K562 (cell line): ENCODE measurements at regions not wholly inside any gene's neighbourhood (a gene's known extent, or its start where the extent isn't known, plus 50 kb on each side); places are given as distances from the start of the nearest gene placed in this dataset.

Experiments
- ATAC-seq: fragments of 200-7000 bp; cut with Tn5 transposase; 3 replicates; pipeline ENCODE4 v1.9.1; 2020; ENCODE audit warnings: moderate library complexity
- BruUV-seq: library from RNA; stranded (reverse); fragments of 400-500 nt; replicated peaks from 2 replicates; lab custom pipeline; 2021; lab: Mats Ljungman, UMichigan
- CTCF ChIA-PET: fragments of 300-600 bp; formaldehyde crosslinking; extraction: SDS; loops from one replicate; lab custom pipeline; 2021; ENCODE audit warnings: low intra/inter-chr PET ratio; lab: Yijun Ruan, JAX
- POLR2A ChIA-PET: fragments of 300-600, 350-650 bp; sonication (Branson Sonifier 250); formaldehyde crosslinking; extraction: SDS; loops from one replicate; lab custom pipeline; 2021; ENCODE audit warnings: antibody characterized with exemption, inconsistent platforms; lab: Yijun Ruan, JAX
- DNase-seq, 4 experiments: peaks; one replicate each; pipeline versions ENCODE4 v3.0.0 to v3.0.0-alpha.2; 2011 to 2018; ENCODE audit warnings: low spot score in 3 of 4, mixed read lengths in 3 of 4; ENCODE audit errors: extremely low read depth in 1 of 4
- FAIRE-seq: peaks from 2 replicates; lab custom pipeline; 2011; peaks lifted over from hg19 to GRCh38; lab: Jason Lieb, UNC
- H2AFZ ChIP-seq: 2 replicates; pipeline ENCODE4 v1.6.0; 2011; ENCODE audit warnings: low read depth, low read length, control low read depth, inconsistent platforms
- H3K27ac ChIP-seq: fragments of 200-600 bp; 3 replicates; pipeline ENCODE4 v1.8.0; 2011; ENCODE audit warnings: low read depth, mild to moderate bottlenecking, control low read depth, inconsistent platforms, low read length, moderate library complexity, mixed read lengths; ENCODE audit errors: extremely low read depth
- H3K27me3 ChIP-seq, 2 experiments: fragments of 300-600 bp in 1 of 2; 2 replicates in 1 of 2; 3 replicates in 1 of 2; pipeline versions ENCODE4 v1.6.0 to v1.8.0; 2011; ENCODE audit warnings: inconsistent platforms in 2 of 2, low read length in 2 of 2, mild to moderate bottlenecking in 1 of 2, mixed read lengths in 1 of 2, moderate library complexity in 1 of 2; ENCODE audit not compliant: control insufficient read depth in 2 of 2, insufficient read depth in 2 of 2
- H3K36me3 ChIP-seq: fragments of 300-600 bp; 3 replicates; pipeline ENCODE4 v1.8.0; 2011; ENCODE audit warnings: mild to moderate bottlenecking, low read length, inconsistent platforms; ENCODE audit not compliant: control insufficient read depth, insufficient read depth
- H3K4me1 ChIP-seq, 2 experiments: fragments of 200-600 bp in 1 of 2; replicated peaks in 1 of 2; 2 replicates in 1 of 2; 3 replicates in 1 of 2; pipeline versions ENCODE4 v1.5.1 to v1.8.0; 2011; ENCODE audit warnings: inconsistent platforms in 2 of 2, low read length in 2 of 2, mild to moderate bottlenecking in 1 of 2, mixed read lengths in 1 of 2, moderate library complexity in 1 of 2; ENCODE audit not compliant: control insufficient read depth in 2 of 2, insufficient read depth in 2 of 2
- H3K4me2 ChIP-seq: 2 replicates; pipeline ENCODE4 v1.6.1; 2011; ENCODE audit warnings: low read length, control low read depth, inconsistent platforms, mixed read lengths; ENCODE audit not compliant: insufficient read depth
- H3K4me3 ChIP-seq: fragments of 200-600 bp; sonication (generic), shearing (Covaris generic); 2 replicates; pipeline ENCODE4 v1.5.1; 2016; ENCODE audit warnings: control low read depth, inconsistent platforms
- H3K79me2 ChIP-seq: fragments of 200-600 bp; 3 replicates; pipeline ENCODE4 v1.8.0; 2011; ENCODE audit warnings: low read length, inconsistent platforms; ENCODE audit not compliant: control insufficient read depth, insufficient read depth
- H3K9ac ChIP-seq, 2 experiments: 2 replicates each; pipeline versions ENCODE4 v1.6.0 to v1.6.1; 2011; ENCODE audit warnings: low read depth in 2 of 2, low read length in 2 of 2, control low read depth in 1 of 2, inconsistent platforms in 1 of 2, mild to moderate bottlenecking in 1 of 2, mixed read lengths in 1 of 2; ENCODE audit not compliant: insufficient read depth in 1 of 2
- H3K9me1 ChIP-seq: one replicate; pipeline ENCODE4 v1.6.0; 2011; ENCODE audit warnings: inconsistent platforms, mild to moderate bottlenecking, low read length, moderate library complexity; ENCODE audit not compliant: control insufficient read depth, insufficient read depth
- H3K9me3 ChIP-seq: replicated peaks from 2 replicates; pipeline ENCODE4 v1.5.1; 2011; ENCODE audit warnings: low read depth, low read length, inconsistent platforms; ENCODE audit not compliant: control insufficient read depth, insufficient read depth
- H4K20me1 ChIP-seq: replicated peaks from 2 replicates; pipeline ENCODE4 v1.6.1; 2011; ENCODE audit warnings: low read length, inconsistent platforms, mixed read lengths; ENCODE audit not compliant: control insufficient read depth, insufficient read depth
- KAT8 ChIP-seq: fragments of 450-650 bp; IDR thresholded peaks from 2 replicates; pipeline ENCODE4 v1.6.1; 2016; ENCODE audit warnings: low read depth, mild to moderate bottlenecking
- NR2C1 ChIP-seq, 2 experiments: fragments of 450-650 bp; IDR thresholded peaks; 2 replicates each; pipeline ENCODE4 v1.6.1; 2017; ENCODE audit warnings: mild to moderate bottlenecking in 2 of 2, antibody characterized with exemption in 1 of 2, inconsistent platforms in 1 of 2, missing compliant biosample characterization in 1 of 2, missing genetic modification characterization in 1 of 2
- NR2F6 ChIP-seq: fragments of 450-650 bp; formaldehyde crosslinking; IDR thresholded peaks from 2 replicates; pipeline ENCODE4 v1.4.0; 2020; ENCODE audit warnings: mild to moderate bottlenecking
- NR3C1 ChIP-seq: sonication (generic); formaldehyde crosslinking; IDR thresholded peaks from 2 replicates; pipeline ENCODE4 v1.8.1; 2022; ENCODE audit warnings: missing genetic modification reagents
- POLR3A ChIP-seq: IDR thresholded peaks from 2 replicates; pipeline ENCODE4 v1.6.1; 2011; ENCODE audit warnings: borderline replicate concordance, mild to moderate bottlenecking, moderate library complexity; ENCODE audit not compliant: insufficient read length, insufficient read depth; ENCODE audit errors: extremely low read depth
- RBFOX2 ChIP-seq: fragments of 200-400 bp; formaldehyde crosslinking; IDR thresholded peaks from 2 replicates; pipeline ENCODE4 v1.6.1; 2017; ENCODE audit warnings: low read depth, mild to moderate bottlenecking, low read length, moderate library complexity
- TCFL5 ChIP-seq: fragments of 250-450 bp; sonication (Bioruptor Pico); conservative IDR thresholded peaks from 2 replicates; pipeline ENCODE4 v1.6.1; 2021; ENCODE audit warnings: mild to moderate bottlenecking, moderate library complexity, matching md5 sums
- THAP12 ChIP-seq: fragments of 250-450 bp; sonication (Bioruptor Pico); IDR thresholded peaks from 2 replicates; pipeline ENCODE4 v1.9.0; 2021; ENCODE audit warnings: mild to moderate bottlenecking, inconsistent platforms
- ZNF12 ChIP-seq: sonication (generic); formaldehyde crosslinking; IDR thresholded peaks from 2 replicates; pipeline ENCODE4 v1.4.0; 2020; ENCODE audit warnings: mild to moderate bottlenecking, missing genetic modification reagents
- ZNF146 ChIP-seq: IDR thresholded peaks from one replicate; pipeline ENCODE4 v1.6.1; 2018; ENCODE audit warnings: missing compliant biosample characterization; ENCODE audit not compliant: unreplicated experiment
- WGBS: fragments of 100-300 bp; shearing (Covaris generic); methylation state at CpG from one replicate; pipeline ENCODE4 v1.1.6; 2016; ENCODE audit warnings: low coverage, mixed read lengths; ENCODE audit not compliant: insufficient coverage; ENCODE audit errors: missing lambda C conversion rate; 5-methylcytosine and 5-hydroxymethylcytosine counted together
- in situ Hi-C: fragments of 300-500 bp; cut with MboI; formaldehyde crosslinking; loops from 4 replicates; pipeline ENCODE4 v1.15.0; 2018; ENCODE audit warnings: inconsistent platforms, mixed read lengths
- intact Hi-C: fragments of 100-400 bp; cut with micrococcal nuclease; formaldehyde crosslinking; loops from 2 replicates; pipeline ENCODE4 v1.14.2; 2022
- TF ChIP-seq, protein P1 (sequence below), 2 experiments: IDR thresholded peaks; 2 replicates each; pipeline ENCODE4 v1.6.1; 2012; ENCODE audit warnings: improper control_type of control experiment in 2 of 2, low read depth in 2 of 2, low read length in 2 of 2, borderline replicate concordance in 1 of 2

DNA sequence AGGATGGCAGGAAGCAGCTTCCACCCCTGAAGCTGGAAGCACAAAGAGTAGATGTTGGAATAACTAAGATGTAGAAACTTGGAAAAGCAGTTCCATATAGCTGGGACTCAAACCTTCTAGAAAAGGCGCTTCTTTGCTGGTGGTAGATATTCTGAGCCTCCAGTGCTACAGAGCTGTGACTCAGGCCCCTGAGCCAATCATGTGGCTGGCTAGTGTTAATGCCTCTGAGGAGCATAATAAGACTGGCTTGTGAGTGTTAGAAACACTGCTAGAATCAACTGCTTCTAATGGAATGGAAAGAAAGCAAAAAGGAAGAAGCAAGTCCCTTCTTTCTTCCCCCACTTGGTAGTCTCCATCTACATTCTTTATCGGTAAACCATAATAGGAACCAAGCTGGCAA lies 234.2 kb upstream of the DMAC1 start:
- TF ChIP-seq POLR3A (no peak), KAT8 (no peak), THAP12 (CRISPR knock-in tag) (no peak), NR2F6 (CRISPR knock-in tag) (no peak), TCFL5 (CRISPR knock-in tag) (no peak), ZNF12 (CRISPR knock-in tag) (no peak), ZNF146 (CRISPR knock-in tag) (no peak), RBFOX2 (no peak), NR3C1 (no peak), NR2C1 (IDR thresholded peaks at IDR 0.05) (no peak), NR2C1 (tag; IDR thresholded peaks at IDR 0.05) (no peak)
- TF ChIP-seq, protein P1, sequence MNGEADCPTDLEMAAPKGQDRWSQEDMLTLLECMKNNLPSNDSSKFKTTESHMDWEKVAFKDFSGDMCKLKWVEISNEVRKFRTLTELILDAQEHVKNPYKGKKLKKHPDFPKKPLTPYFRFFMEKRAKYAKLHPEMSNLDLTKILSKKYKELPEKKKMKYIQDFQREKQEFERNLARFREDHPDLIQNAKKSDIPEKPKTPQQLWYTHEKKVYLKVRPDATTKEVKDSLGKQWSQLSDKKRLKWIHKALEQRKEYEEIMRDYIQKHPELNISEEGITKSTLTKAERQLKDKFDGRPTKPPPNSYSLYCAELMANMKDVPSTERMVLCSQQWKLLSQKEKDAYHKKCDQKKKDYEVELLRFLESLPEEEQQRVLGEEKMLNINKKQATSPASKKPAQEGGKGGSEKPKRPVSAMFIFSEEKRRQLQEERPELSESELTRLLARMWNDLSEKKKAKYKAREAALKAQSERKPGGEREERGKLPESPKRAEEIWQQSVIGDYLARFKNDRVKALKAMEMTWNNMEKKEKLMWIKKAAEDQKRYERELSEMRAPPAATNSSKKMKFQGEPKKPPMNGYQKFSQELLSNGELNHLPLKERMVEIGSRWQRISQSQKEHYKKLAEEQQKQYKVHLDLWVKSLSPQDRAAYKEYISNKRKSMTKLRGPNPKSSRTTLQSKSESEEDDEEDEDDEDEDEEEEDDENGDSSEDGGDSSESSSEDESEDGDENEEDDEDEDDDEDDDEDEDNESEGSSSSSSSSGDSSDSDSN (IDR thresholded peaks at IDR 0.05; ENCODE audit: borderline replicate concordance in 1 of 2, low read depth in 2 of 2, low read length in 2 of 2) = no peak
- Histone ChIP-seq H2AFZ (no peak overlapping the region), H3K27me3 (no peaks in the 10 kb centered on the region), H3K9ac (no peak overlapping the region), H3K4me1 (no peaks in the 10 kb centered on the region), H3K4me3 (no peak overlapping the region), H4K20me1 (no peaks in the 10 kb centered on the region), H3K4me2 (no peak overlapping the region), H3K36me3 (no peaks in the 10 kb centered on the region), H3K79me2 (no peaks in the 10 kb centered on the region), H3K9me3 (no peaks in the 10 kb centered on the region), H3K9me1 (no peaks in the 10 kb centered on the region), H3K27ac (no peak overlapping the region)
- CTCF ChIA-PET = no interaction called here
- POLR2A ChIA-PET = interaction anchor here (0.6 kb wide), 1 partner anchor 177 kb away, joined by 3 read pairs; no protein-coding TSS in a partner anchor
- BruUV-seq = no TSS peak
- WGBS = 0% methylated on average over 2 of the region's 2 CpGs
- DNase-seq (no peak), FAIRE-seq (no peak), ATAC-seq (no peak)
- intact Hi-C loops (no loop called here), in situ Hi-C loops (no loop called here)
